ENCODE measurements at regions not wholly inside any gene's neighbourhood (a gene's known extent, or its start where the extent isn't known, plus 50 kb on each side); places are given as distances from the start of the nearest gene placed in this dataset.

DNA sequence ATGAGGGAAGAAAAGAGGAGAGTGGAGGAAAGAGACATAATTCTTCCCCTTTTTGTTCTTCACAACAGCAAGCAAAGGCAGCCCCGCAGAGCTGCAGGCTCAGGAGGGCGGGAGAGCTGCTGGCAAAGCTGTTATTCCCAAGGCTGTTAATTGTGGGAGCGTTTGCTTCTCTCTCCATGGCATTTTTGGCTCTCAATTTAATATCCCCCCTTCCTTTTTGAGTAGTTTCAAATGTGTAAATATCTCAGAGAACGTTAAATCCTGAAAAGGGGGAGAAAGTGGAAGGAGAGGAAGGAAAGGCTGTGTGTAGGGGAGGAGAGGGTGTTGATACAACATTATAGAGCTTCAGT, 165.7 kb downstream of the NSG2 start:
- TF ChIP-seq, protein P1, sequence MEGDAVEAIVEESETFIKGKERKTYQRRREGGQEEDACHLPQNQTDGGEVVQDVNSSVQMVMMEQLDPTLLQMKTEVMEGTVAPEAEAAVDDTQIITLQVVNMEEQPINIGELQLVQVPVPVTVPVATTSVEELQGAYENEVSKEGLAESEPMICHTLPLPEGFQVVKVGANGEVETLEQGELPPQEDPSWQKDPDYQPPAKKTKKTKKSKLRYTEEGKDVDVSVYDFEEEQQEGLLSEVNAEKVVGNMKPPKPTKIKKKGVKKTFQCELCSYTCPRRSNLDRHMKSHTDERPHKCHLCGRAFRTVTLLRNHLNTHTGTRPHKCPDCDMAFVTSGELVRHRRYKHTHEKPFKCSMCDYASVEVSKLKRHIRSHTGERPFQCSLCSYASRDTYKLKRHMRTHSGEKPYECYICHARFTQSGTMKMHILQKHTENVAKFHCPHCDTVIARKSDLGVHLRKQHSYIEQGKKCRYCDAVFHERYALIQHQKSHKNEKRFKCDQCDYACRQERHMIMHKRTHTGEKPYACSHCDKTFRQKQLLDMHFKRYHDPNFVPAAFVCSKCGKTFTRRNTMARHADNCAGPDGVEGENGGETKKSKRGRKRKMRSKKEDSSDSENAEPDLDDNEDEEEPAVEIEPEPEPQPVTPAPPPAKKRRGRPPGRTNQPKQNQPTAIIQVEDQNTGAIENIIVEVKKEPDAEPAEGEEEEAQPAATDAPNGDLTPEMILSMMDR (IDR thresholded peaks at IDR 0.05; ENCODE audit: control insufficient read depth, insufficient read depth, low read depth, low read length, missing control alignments) = no peak
- H3K4me3 ChIP-seq (ENCODE audit: control insufficient read depth, low read depth, low read length) = no peak overlapping the region
- DNase-seq (ENCODE audit: low read depth) = no peak

DNA sequence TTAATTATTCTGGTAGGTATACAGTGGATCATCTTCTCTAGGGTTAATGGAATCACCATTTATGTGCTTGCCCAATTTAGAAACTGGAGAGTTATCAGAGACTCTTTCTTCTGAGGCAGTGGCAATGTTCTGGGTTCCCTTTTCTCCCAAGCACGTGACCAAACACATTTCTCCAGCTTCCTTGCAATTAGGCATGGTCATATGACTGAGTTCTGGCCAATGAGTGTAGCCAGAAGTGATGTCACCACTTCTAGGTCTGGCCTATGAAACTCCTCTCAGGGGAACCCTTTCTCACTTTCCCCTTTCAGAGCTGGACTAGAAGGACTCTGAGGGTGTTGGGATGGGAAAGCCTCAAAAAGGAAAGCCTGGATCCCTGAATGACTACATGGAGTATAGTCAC, 172.0 kb downstream of the NSG2 start:
- DNase-seq (ENCODE audit: low read depth) = no peak
- TF ChIP-seq, protein P1 (IDR thresholded peaks at IDR 0.05; ENCODE audit: control insufficient read depth, insufficient read depth, low read depth, low read length, missing control alignments) = no peak
- no peak overlapping the region for H3K4me3 ChIP-seq (ENCODE audit: control insufficient read depth, low read depth, low read length)

DNA sequence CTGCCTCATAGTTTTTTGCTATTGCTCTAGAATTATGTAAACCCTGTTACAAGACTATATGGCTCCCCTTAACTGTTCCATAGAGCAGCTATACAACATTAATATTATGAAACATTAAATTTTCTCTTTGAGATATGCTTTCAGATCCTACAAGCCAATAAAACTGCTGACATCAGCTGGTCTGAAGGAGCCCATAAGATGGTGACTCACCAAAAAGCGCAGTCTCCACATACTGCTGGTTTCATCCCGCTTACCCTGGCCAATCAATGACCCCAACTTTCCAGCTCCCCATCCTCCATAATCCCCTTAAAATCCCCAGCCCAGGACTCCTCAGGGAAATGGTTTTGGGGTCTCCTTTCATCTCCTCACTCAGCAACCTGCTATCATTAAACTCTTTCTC, 172.7 kb downstream of the NSG2 start:
- TF ChIP-seq, protein P1 (IDR thresholded peaks at IDR 0.05; ENCODE audit: control insufficient read depth, insufficient read depth, low read depth, low read length, missing control alignments) = no peak
- H3K4me3 ChIP-seq (ENCODE audit: control insufficient read depth, low read depth, low read length) = no peak overlapping the region

DNA sequence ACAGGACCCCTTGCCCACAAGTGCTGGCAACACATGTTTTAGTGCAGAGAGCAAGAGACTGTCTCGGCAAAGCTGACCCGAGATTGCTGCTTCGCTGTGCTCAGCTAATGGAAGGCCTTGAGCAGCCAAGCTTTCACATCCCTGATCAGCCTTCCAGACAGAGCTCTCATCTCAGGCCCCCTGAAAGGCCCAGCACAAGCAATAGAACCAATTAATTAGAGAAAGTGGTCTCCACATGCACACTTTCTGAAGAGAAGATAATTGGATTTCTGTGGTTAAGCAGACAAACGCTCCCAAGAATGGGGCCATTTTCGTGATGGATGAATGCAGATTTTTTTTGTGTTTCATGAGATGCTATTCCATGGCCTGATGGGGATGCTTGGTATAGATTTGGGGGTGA, 174.9 kb downstream of the NSG2 start:
- no peak for DNase-seq (ENCODE audit: low read depth)
- H3K4me3 ChIP-seq (ENCODE audit: control insufficient read depth, low read depth, low read length) = no peak overlapping the region
- TF ChIP-seq, protein P1 (IDR thresholded peaks at IDR 0.05; ENCODE audit: control insufficient read depth, insufficient read depth, low read depth, low read length, missing control alignments) = no peak

More for the DNA sequence above, 172.7 kb downstream of the NSG2 start:
- no peak for DNase-seq (ENCODE audit: low read depth)

DNA sequence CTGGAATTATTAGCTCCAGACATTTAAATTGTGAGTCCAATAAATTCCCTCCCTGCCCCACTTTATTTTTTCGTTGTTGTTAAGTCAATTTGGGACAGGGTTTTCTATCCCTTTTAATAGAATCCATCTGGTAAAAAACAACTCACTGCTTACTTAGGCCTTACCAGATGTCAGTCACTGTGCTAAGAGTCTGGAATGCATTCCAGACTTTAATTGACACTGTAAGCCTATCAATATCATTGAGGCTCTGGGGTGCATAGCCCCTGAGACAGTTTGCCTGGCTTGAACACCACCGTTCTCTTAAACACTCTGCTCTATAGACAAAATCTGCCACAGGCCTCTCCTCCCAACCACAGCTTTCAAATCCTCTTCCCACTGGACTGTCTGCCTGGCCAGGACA, 175.9 kb downstream of the NSG2 start:
- no peak overlapping the region for H3K4me3 ChIP-seq (ENCODE audit: control insufficient read depth, low read depth, low read length)
- no peak for DNase-seq (ENCODE audit: low read depth)
- TF ChIP-seq, protein P1 (IDR thresholded peaks at IDR 0.05; ENCODE audit: control insufficient read depth, insufficient read depth, low read depth, low read length, missing control alignments) = no peak

DNA sequence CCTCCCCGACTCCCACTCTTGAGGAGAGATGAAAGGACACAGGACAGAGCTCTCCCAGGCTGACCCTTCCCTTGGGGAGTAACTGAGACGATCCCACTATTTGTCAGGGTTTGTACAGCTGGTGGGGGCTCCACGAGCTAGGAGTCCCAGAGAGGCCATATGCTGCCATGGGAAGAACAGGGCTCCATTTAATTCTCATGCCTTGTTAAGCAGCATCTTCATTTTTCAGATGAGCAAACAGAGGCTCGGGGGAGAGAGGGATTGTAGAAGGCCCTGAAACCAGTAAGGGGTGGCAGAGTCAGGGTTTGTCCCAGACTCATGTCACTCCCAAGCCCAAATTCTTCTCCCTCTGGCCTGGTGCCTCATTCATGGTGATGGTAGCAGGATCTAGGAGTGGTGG, 176.4 kb downstream of the NSG2 start:
- TF ChIP-seq, protein P1 (IDR thresholded peaks at IDR 0.05; ENCODE audit: control insufficient read depth, insufficient read depth, low read depth, low read length, missing control alignments) = no peak
- no peak overlapping the region for H3K4me3 ChIP-seq (ENCODE audit: control insufficient read depth, low read depth, low read length)
- no peak for DNase-seq (ENCODE audit: low read depth)

DNA sequence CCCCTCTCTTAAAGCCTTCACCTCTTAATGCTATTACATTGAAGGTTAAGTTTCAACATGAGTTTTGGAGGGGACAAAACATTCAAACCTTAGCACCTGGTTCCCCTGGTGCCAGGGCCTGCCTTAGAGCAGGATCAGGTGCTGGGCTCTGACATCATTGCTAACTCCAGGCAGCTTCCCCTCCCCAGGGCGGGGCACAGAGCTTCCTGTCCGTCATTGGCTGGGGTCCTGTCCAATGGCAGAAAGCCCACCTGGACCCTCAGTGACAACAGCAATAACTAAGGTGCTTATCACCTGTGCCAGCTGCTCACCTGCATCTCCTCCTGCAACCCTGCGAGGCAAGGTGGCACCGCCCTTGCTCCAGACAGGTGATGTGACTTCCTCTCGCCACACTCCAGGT, 177.4 kb downstream of the NSG2 start:
- no peak for DNase-seq (ENCODE audit: low read depth)
- no peak overlapping the region for H3K4me3 ChIP-seq (ENCODE audit: control insufficient read depth, low read depth, low read length)
- TF ChIP-seq, protein P1 (IDR thresholded peaks at IDR 0.05; ENCODE audit: control insufficient read depth, insufficient read depth, low read depth, low read length, missing control alignments) = no peak

Data from AG09309 (cell line).